A549 (cell line): ENCODE measurements at regions not wholly inside any gene's neighbourhood (a gene's known extent, or its start where the extent isn't known, plus 50 kb on each side); places are given as distances from the start of the nearest gene placed in this dataset.

Experiments used
- MAFK ChIP-seq: fragments of 450-650 bp; IDR thresholded peaks from 2 replicates; pipeline ENCODE4 v1.6.1; 2014; ENCODE audit not compliant: partially characterized antibody
- RAD21 ChIP-seq, 2 experiments: fragments of >200 bp in 1 of 2; sonication (Bioruptor Twin) in 1 of 2; formaldehyde crosslinking in 1 of 2; IDR thresholded peaks in 1 of 2; conservative IDR thresholded peaks in 1 of 2; 2 replicates in 1 of 2; 3 replicates in 1 of 2; pipeline ENCODE4 v1.6.1; 2012 to 2018; ENCODE audit warnings: inconsistent platforms in 1 of 2
- SMC3 ChIP-seq: fragments of >200 bp; sonication (Bioruptor Twin); formaldehyde crosslinking; IDR thresholded peaks from 3 replicates; pipeline ENCODE4 v1.6.1; 2018; ENCODE audit warnings: inconsistent platforms
- USF2 ChIP-seq: fragments of 450-650 bp; IDR thresholded peaks from 2 replicates; pipeline ENCODE4 v1.6.1; 2014; ENCODE audit warnings: antibody characterized with exemption
- TF ChIP-seq, protein P1 (sequence below): fragments of >200 bp; sonication (Bioruptor Twin); formaldehyde crosslinking; IDR thresholded peaks from 3 replicates; pipeline ENCODE4 v1.5.1; 2016

- TF ChIP-seq, protein P1, sequence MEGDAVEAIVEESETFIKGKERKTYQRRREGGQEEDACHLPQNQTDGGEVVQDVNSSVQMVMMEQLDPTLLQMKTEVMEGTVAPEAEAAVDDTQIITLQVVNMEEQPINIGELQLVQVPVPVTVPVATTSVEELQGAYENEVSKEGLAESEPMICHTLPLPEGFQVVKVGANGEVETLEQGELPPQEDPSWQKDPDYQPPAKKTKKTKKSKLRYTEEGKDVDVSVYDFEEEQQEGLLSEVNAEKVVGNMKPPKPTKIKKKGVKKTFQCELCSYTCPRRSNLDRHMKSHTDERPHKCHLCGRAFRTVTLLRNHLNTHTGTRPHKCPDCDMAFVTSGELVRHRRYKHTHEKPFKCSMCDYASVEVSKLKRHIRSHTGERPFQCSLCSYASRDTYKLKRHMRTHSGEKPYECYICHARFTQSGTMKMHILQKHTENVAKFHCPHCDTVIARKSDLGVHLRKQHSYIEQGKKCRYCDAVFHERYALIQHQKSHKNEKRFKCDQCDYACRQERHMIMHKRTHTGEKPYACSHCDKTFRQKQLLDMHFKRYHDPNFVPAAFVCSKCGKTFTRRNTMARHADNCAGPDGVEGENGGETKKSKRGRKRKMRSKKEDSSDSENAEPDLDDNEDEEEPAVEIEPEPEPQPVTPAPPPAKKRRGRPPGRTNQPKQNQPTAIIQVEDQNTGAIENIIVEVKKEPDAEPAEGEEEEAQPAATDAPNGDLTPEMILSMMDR = no peak
- TF ChIP-seq RAD21 (conservative IDR thresholded peaks at IDR 0.05 in 1 of 2, IDR thresholded peaks at IDR 0.05 in 1 of 2) (no peak), SMC3 (no peak), MAFK (no peak), USF2 (no peak)
Measured at GRCh38 chrX:139207655-139208054, 322.9 kb upstream of the F9 start.
